ENCODE measurements at regions not wholly inside any gene's neighbourhood (a gene's known extent, or its start where the extent isn't known, plus 50 kb on each side); places are given as distances from the start of the nearest gene placed in this dataset.

GRCh38 chr18:41347057-41347456 lies 608.0 kb upstream of the PIK3C3 start:
- DNase-seq (ENCODE audit: low read depth) = no peak
- TF ChIP-seq CTCF (IDR thresholded peaks at IDR 0.05; ENCODE audit: insufficient read depth, low read length, severe bottlenecking) = no peak
- H3K27me3 ChIP-seq (ENCODE audit: control insufficient read depth, insufficient read depth, low read length) = no peaks in the 10 kb centered on the region
- H3K4me3 ChIP-seq (ENCODE audit: low read depth, low read length) = no peak overlapping the region
- no peak for FAIRE-seq
- no peaks in the 10 kb centered on the region for H3K36me3 ChIP-seq (ENCODE audit: control insufficient read depth, insufficient read depth, low read length)

DNA sequence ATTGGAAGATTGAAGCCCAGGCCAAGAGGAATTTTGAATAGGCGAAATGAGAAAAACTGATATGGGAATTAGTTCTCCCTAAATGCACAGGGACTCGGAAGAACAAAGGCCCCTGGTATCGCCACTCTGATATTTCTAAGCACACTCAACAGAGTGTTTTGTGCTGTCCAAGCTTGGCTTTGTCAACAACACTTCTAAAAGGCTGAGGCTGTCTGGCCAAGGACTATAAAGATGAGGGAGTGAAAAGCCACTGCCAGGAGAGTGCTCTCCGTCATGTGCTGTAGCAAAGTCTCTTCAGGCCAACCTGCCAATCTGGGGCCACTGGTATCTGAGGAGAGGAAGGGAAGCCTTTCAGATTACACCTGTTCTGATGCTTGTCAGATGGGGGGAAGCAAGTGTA lies 611.2 kb upstream of the PIK3C3 start:
- Histone ChIP-seq H3K4me3 (ENCODE audit: low read depth, low read length) (no peak overlapping the region), H3K27me3 (ENCODE audit: control insufficient read depth, insufficient read depth, low read length) (no peaks in the 10 kb centered on the region), H3K36me3 (ENCODE audit: control insufficient read depth, insufficient read depth, low read length) (no peaks in the 10 kb centered on the region)
- no peak for TF ChIP-seq CTCF (IDR thresholded peaks at IDR 0.05; ENCODE audit: insufficient read depth, low read length, severe bottlenecking)
- no peak for DNase-seq (ENCODE audit: low read depth)
- FAIRE-seq = no peak

DNA sequence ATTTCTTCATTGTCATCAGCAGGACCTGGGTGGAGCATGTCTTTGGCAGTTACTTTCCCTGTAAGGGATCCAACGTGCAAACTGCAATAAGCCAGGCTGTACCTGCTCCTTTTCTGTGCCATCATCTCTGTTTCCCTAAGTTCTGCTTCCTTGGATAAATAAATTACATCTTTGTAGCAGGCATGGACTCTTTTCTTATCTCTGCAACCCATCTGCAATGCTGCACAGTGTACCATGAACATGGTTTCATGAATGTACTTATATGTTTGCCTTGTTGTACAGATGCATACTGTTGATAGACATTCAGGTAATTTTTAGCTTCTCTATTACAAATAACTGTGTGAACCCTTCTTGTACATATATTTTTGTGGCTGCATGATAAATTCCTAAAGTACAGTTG lies 616.7 kb upstream of the PIK3C3 start:
- H3K36me3 ChIP-seq (ENCODE audit: control insufficient read depth, insufficient read depth, low read length) = no peaks in the 10 kb centered on the region
- H3K27me3 ChIP-seq (ENCODE audit: control insufficient read depth, insufficient read depth, low read length) = no peaks in the 10 kb centered on the region
- H3K4me3 ChIP-seq (ENCODE audit: low read depth, low read length) = no peak overlapping the region
- no peak for TF ChIP-seq CTCF (IDR thresholded peaks at IDR 0.05; ENCODE audit: insufficient read depth, low read length, severe bottlenecking)
- FAIRE-seq (no peak), DNase-seq (ENCODE audit: low read depth) (no peak)

GRCh38 chr18:41331661-41332060 lies 623.4 kb upstream of the PIK3C3 start:
- Histone ChIP-seq H3K4me3 (ENCODE audit: low read depth, low read length) (no peak overlapping the region), H3K27me3 (ENCODE audit: control insufficient read depth, insufficient read depth, low read length) (no peaks in the 10 kb centered on the region), H3K36me3 (ENCODE audit: control insufficient read depth, insufficient read depth, low read length) (no peaks in the 10 kb centered on the region)
- FAIRE-seq = no peak
- DNase-seq (ENCODE audit: low read depth) = no peak
- no peak for TF ChIP-seq CTCF (IDR thresholded peaks at IDR 0.05; ENCODE audit: insufficient read depth, low read length, severe bottlenecking)

- H3K27me3 ChIP-seq (ENCODE audit: control insufficient read depth, insufficient read depth, low read length) = no peaks in the 10 kb centered on the region
- peak; percentile 23 for DNase-seq (ENCODE audit: low read depth)
- TF ChIP-seq CTCF (IDR thresholded peaks at IDR 0.05; ENCODE audit: insufficient read depth, low read length, severe bottlenecking) = no peak
- no peak for FAIRE-seq
- H3K36me3 ChIP-seq (ENCODE audit: control insufficient read depth, insufficient read depth, low read length) = no peaks in the 10 kb centered on the region
- H3K4me3 ChIP-seq (ENCODE audit: low read depth, low read length) = no peak overlapping the region
These were observed 628.7 kb upstream of the PIK3C3 start for GRCh38 chr18:41326311-41326710.

- FAIRE-seq (peak; percentile 50), DNase-seq (ENCODE audit: low read depth) (peak; percentile 89)
- no peaks in the 10 kb centered on the region for H3K36me3 ChIP-seq (ENCODE audit: control insufficient read depth, insufficient read depth, low read length)
- no peaks in the 10 kb centered on the region for H3K27me3 ChIP-seq (ENCODE audit: control insufficient read depth, insufficient read depth, low read length)
- no peak for TF ChIP-seq CTCF (IDR thresholded peaks at IDR 0.05; ENCODE audit: insufficient read depth, low read length, severe bottlenecking)
- H3K4me3 ChIP-seq (ENCODE audit: low read depth, low read length) = no peak overlapping the region
These were observed 630.1 kb upstream of the PIK3C3 start for GRCh38 chr18:41324934-41325333.

All from bronchial epithelial cell (primary cell).